HG03575 (cell line): ENCODE measurements at regions not wholly inside any gene's neighbourhood (a gene's known extent, or its start where the extent isn't known, plus 50 kb on each side); places are given as distances from the start of the nearest gene placed in this dataset.
"Not testable (repeated sequence)": the region's sequence is repeated elsewhere in the genome, so short reads cannot be mapped to it uniquely, and the experiment has no call there.

Experiments used
- ATAC-seq: cut with Tn5 transposase; IDR thresholded peaks from one replicate; pipeline ENCODE4 v1.9.1; 2021; ENCODE audit not compliant: unreplicated experiment, insufficient number of reproducible peaks, low FRiP score; ENCODE audit errors: extremely low read depth

DNA sequence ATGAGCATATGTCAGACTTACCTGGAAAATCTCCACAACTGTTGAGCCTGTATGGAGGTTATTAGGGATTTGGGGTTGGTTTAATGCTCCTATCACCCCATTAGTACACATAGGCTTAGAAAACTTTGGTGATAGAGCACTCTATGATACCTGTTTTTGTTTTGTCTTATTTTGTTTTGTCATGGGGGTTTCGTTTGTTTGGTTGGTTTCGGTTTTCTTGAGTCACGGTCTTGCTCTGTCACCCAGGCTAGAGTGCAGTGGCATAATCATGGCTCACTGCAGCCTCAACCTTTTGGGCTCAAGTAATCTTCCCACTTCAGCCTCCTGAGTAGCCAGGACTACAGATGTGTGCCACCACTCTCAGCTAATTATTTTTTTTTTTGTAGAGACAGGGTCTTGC lies 70.0 kb downstream of the MZT1 start:
- no peak for ATAC-seq

DNA sequence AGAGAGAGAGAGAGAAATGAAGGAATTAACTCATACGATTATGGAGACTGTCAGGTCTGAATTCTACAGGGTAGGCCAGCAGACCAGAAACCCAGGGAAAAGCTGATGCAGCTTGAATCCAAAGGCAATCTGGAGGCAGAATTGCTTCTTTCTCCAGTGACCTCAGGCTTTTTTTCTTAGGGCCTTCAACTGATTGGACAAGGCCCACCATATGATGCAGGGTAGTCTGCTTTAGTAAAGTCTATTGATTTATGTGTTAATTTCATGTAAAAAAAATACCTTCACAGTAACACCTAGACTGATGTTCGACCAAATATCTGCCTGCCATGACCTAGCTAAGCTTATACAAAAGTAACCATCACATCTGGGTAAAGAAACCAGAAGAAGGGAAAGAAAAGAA lies 71.1 kb downstream of the MZT1 start:
- no peak for ATAC-seq

DNA sequence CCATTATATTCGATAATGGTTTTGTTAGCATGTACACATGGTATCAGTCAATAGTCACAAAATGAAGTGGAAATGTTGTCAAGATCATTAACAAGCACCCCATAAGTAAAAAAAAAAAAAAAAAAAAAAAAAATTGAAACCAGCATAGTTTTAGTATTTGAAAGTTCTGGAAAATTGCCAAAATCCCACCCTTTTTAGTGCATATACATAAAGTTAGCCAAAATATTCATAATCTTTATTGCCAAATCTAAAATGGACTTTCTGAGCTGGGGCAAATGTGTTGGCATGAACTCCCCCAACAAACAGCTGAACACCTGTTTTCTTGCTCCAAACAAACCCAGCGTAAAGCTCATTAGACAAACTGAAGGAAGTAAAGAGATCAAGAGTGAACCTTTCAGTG lies 73.9 kb downstream of the MZT1 start:
- ATAC-seq: no peak

DNA sequence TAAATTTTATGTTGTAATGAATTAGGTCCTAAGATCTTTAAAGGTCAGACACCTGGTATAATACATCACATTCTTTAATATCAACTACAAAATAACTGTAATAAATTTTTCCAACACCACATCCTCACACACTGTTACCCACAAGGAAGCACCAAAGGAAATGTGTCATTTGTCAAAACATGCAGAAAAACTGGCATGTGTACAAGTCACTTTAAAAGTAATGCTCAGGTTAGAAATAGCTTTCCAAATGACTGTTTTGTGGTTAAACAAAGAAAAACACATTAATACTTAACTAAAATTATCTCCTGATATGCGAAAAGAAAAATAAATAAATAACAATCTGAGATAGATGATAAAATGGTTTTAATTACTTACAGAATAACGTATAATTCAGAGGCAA lies 74.7 kb downstream of the MZT1 start:
- no peak for ATAC-seq

DNA sequence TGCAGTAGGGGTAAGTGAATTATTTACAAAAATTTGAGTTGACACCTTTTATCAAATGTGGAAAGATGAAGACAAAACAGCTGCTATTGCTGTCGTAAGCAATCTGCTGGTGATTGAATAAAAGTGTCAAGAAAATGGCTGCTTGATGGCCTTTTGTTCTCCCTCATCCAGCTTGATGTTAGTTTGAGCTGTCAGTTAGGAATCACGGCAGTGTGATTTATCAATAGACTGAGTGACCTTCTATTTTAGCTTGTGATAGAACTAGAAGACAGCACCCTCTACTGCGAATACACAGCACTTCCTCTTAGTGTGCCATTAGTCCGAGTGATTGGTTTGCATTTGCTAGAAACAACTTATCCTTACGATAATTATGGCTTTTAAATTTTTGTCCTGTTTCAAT lies 76.3 kb downstream of the MZT1 start:
- no peak for ATAC-seq

DNA sequence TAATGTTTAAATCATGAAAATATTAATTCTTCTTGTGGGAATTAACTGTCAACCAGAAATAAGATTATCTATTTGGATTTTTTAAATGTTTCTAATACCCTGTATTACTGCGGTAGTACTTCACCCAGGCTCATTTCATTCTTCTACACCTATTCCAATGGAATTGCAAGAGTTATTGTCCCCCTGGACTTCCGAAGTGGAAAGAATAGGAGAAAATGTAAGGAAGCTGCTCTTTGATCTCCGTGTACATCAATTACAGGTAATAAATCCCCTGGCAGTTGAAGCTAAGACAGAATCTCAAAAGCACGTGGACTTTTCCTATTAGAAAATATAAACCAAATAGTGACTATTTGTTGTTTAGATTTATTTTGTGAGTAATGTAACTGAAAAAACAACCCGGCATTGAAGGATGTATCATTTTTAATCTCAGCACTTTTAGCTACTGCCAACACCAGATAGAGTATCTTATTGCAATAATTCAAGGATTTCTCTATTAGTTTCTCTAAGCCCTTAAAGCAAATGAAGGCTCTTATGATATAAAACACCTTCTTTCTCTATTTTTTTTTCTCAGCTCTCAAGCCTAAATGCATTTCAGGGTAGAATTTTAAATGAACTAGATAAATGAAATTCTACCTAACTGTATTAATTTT lies 77.3 kb downstream of the MZT1 start:
- ATAC-seq: no peak

DNA sequence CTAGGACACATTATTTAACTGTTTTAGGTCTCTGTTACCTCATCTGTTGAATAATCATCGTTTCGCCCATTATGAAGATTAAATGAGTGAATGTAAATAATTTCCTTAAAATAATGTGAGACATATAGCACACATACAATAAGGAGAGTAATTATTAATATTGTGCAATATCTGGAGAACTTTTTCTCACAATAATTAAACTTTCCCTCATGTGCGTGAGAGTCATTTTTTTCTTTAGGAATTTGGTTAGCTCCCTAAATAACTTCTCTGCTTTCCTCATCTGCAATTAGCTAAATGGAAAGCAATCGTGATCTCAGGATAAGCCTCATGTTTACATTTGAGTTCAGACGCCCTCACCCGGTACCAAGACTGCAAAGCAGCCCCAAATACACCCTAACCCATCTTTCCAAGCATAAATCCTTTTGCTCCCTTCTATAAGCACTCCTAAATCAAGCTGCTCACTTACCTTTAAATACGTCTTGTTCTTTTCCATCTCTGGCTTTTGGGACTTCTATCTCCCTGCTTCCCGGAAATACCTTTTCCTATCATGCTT lies 78.8 kb downstream of the MZT1 start:
- ATAC-seq: no peak

DNA sequence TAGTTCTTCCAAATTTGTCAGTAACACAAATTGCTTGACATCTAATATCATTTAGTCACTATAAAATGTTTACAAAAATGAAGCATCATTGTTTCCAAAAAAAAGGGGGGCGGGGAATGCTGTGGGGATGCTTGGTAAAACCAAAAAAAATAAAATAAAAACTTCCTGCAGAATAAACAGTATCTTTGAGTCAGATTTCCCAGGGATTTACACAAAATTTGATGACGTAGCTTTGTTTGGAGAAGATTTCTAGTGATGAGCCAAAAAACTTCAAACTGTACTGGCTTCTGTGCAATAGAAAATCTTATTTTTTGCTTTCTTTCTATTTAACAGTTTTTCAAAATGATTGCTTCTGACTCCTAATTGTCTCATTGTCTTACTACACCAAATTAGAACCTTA lies 80.0 kb downstream of the MZT1 start:
- ATAC-seq: no peak

DNA sequence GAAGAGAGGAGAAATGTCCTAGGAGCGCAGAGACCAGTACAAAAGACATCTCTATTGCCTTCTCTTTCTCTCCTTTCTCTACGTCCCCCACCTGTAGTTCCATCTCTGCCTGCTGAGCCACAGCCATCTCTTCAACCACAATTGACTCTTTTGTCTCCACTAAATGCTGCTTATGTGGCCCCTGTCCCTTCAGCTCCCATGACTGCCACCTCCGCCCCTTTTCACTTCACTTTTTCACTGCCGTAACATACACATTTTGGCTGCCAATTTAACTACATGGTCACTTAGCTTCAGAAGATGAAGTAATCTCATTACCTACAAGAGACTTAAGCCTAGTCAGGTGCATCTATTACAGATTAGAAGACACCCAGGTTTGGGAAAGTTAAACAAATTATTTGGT lies 81.9 kb downstream of the MZT1 start:
- no peak for ATAC-seq

DNA sequence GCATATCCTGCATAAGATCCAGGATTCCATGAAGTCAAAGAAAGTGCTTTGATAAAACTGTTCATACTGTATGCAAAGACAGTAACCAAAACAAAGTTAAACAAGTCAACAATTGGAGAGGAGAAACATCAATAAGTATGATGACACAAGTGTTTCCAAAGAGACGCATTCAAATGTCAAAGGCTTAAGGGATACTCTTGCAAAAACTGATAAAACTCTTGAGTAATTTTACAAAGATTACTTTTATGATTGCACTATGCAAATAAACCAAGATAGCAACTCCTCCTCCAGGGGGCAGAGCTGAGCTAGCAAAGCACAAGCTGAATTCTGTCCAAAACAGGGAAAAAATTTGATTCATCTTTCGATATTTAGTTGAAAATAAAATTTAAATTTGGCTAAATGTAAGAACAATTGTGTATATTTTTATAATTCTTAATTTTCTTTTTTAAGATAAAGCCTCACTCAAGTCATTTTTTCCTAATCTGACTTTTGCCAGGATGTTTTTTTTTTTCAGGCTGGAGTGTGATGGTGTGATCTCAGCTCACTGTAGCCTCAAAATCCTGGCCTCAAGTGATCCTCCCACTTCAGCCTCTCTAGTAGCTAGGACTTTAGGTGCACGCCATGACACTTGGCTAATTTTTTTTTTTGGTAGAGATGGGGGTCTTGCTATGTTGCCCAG lies 84.0 kb downstream of the MZT1 start:
- no peak for ATAC-seq

DNA sequence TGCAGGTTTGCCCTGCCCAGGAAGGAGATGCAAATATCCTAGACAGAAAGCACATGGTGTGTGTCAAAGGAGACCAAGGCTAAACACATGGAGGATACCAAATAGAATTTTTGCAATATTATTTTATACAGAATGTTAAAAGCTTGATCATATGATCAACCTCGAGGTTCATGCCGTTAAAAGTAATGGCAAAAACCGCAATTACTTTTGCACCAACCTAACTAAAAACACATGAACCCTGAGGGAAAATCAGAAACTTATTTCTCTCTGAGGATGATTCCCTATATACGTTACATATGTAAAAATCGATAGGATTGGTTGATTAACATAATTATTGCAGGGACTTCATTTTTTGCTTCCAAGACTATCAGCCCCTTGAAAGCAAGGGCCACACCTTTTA lies 88.1 kb downstream of the MZT1 start:
- no peak for ATAC-seq

DNA sequence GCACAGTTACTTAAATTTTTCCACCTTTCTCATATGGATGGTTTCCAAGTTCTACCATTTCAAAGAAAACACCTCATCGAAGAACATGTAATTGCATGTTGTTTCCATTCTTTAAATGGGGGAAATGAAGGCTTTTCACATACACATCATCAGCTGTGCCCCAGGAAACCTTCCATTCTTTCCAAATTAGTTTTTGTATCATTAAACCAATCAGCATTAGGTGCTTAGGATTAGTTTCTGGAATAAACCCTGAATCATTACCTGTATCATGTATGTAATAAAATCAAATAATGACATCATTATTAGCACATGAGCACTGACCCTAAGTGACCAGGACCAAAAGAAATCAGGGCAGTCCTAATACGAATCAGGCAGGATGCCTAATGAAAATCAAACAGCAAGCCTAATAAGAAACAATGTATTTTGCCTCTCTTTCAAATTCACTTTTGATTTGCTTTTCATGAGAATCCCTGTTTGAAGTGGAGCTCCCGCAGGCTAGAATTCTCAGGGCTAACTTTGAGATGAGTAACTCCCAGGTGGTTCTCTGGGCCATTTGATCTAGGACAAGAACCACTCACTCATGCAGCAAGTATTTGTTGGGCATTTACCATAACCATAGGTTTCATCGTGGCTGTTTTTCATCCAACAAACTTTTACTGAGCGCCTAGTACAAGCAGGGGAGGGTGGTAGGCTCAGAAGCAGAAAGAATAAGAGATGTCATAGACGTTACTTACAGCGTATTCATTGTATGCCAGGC lies 89.2 kb downstream of the MZT1 start:
- no peak for ATAC-seq

DNA sequence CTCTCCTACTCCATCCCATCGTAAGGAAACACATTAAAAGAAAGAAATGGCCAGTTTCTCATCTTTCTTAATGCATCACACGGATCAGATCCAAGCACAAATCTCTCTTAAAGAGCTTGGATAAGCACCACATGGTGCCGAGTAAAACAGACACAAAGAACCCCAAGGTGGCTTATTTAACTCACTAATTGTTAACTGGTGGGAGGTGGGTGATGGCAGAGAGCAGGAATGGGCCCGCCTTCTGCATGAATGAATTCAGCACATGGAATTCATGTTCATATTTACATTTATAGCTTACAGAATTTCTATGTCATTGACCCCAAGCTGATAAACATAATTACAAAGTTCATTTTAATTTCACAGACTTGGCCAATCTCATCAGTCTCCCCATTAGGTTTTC lies 89.9 kb downstream of the MZT1 start:
- no peak for ATAC-seq

DNA sequence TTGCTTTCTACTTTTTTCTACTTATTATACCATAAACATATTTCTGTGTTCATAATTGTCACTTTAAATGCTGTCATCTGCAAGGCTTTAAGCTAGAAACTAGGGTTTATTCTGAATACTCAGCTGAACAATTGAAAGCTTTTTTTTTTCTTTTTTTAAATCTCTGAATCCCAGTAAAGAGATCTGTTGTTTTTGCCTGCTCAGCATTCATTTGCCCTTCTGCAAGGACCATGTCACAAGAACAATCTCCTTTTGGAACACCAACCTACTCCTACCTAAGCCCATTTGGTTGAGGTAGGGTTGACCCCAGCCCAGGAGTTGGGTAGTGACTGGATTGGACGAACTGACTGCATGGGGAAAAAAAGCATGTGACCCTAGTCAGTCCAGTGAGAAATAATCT lies 92.6 kb downstream of the MZT1 start:
- no peak for ATAC-seq

DNA sequence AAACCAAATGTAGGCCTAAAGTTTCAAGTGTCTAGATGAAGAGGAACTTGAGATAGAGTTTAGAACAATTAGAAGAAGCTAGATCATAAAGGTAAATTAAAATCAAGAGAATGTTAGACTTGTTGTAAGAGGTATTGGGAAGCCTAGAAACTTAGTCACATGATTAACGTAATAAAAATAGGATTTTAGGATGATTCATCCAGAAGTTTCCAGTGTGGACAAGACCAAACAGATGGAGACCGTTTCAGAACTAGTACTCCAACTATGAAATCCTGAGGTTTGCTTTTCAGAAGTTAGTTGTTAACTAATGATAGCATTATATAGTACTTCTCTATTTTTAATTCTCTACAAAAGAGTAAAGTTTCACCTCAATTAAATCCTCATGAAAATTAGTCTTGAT lies 104.9 kb downstream of the MZT1 start:
- ATAC-seq: no peak

DNA sequence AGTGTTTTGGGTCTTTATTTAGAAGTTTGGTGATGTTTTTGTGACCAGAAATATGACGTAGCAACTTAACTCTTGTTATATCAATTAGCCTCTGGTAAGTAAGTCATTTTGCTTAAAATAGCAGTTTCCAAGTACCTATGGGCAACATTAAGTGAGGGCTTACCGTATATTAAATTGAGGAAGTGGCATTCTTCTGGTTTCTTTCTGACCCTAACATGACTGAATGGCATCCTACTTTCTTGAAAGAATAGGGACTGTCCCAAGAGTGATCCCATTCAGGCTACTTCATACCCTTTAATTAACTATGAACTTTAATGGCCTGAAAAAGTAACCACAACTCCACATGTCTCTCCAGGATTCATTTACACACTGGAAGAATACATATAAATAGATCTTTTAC lies 106.6 kb downstream of the MZT1 start:
- ATAC-seq: no peak

DNA sequence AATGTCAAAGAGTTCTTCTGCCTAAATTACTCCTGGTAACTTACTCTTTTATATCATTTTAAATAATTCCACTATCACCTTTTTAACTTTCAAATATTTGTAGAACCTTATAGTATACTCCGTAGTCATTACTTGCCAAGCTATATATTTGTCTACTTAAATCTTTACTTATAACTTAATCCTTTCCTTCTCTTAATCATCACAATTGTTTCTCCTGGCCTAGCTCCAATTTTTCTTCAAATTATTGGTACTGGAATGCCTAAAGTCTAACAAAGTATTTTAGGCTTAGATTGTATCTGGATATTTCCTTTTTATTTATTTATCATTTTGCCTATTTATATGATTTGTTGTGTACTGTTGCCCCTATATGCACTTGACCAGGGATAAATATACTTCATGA lies 109.5 kb downstream of the MZT1 start:
- no peak for ATAC-seq

DNA sequence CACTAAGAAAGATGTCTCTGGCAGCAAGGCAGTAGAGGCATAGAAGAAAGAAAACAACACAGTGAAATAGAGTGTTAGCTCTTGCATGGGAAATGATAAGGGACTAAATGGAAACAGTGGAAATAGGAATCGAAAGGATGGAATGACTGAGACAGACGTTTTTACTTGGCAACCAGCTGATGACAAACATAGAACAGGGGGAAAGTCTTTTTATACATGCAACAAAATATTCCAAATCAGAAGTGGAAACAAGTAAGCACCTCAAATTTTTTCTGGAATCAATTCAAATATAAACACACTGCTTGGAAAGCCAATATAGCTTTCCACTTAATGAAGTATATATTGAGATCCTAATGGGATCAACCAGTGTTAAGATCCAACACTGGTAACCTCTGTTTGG lies 110.2 kb downstream of the MZT1 start:
- ATAC-seq: no peak

DNA sequence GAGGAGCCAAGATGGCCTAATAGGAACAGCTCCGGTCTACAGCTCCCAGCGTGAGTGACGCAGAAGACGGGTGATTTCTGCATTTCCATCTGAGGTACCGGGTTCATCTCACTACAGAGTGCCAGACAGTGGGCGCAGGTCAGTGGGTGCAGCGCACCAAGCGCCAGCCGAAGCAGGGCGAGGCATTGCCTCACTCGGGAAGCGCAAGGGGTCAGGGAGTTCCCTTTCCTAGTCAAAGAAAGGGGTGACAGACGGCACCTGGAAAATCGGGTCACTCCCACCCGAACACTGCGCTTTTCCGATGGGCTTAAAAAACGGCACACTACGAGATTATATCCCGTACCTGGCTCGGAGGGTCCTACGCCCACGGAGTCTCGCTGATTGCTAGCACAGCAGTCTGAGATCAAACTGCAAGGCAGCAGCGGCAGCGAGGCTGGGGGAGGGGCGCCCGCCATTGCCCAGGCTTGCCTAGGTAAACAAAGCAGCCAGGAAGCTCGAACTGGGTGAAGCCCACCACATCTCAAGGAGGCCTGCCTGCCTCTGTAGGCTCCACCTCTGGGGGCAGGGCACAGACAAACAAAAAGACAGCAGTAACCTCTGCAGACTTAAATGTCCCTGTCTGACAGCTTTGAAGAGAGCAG lies 117.1 kb downstream of the MZT1 start:
- not testable (repeated sequence) for ATAC-seq
